ENCODE measurements at regions not wholly inside any gene's neighbourhood (a gene's known extent, or its start where the extent isn't known, plus 50 kb on each side); places are given as distances from the start of the nearest gene placed in this dataset.

DNA sequence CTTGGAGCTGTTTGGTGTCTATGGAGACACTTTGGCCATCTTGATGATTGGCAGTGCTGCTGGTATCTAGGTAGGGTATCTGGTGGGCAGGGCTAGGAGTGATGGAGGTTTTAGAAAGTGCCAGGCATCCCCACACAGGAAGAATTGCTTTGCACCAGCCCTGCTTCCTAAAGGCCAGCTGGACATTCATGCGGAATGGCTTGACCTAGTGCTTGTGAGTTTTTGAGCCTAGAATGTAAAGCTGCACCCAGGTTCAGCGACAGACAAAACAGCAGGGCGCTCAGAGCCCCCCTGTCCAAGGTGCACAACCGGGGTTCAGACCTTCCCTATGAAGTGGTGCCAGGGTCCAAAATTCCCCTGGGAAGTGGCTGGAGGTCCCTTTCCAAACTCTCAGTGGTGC lies 93.1 kb downstream of the ING1 start:
- no peak for TF ChIP-seq EZH2 (IDR thresholded peaks at IDR 0.05; ENCODE audit: low read length)
- TF ChIP-seq, protein P1, sequence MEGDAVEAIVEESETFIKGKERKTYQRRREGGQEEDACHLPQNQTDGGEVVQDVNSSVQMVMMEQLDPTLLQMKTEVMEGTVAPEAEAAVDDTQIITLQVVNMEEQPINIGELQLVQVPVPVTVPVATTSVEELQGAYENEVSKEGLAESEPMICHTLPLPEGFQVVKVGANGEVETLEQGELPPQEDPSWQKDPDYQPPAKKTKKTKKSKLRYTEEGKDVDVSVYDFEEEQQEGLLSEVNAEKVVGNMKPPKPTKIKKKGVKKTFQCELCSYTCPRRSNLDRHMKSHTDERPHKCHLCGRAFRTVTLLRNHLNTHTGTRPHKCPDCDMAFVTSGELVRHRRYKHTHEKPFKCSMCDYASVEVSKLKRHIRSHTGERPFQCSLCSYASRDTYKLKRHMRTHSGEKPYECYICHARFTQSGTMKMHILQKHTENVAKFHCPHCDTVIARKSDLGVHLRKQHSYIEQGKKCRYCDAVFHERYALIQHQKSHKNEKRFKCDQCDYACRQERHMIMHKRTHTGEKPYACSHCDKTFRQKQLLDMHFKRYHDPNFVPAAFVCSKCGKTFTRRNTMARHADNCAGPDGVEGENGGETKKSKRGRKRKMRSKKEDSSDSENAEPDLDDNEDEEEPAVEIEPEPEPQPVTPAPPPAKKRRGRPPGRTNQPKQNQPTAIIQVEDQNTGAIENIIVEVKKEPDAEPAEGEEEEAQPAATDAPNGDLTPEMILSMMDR (optimal IDR thresholded peaks at IDR 0.05 in 1 of 3, IDR thresholded peaks at IDR 0.05 in 1 of 3, conservative IDR thresholded peaks at IDR 0.05 in 1 of 3; ENCODE audit: extremely low read depth in 1 of 3, insufficient read depth in 2 of 3, low read length in 3 of 3) = no peak
